IPS-NIHi7 (cell line): ENCODE measurements at regions not wholly inside any gene's neighbourhood (a gene's known extent, or its start where the extent isn't known, plus 50 kb on each side); places are given as distances from the start of the nearest gene placed in this dataset.

ENCODE experiments used
- DNase-seq: peaks from one replicate; pipeline ENCODE4 v3.0.0; 2012; ENCODE audit warnings: mixed read lengths; ENCODE audit errors: extremely low spot score

GRCh38 chr2:162967147-162967546, 128.6 kb upstream of the KCNH7 start:
- DNase-seq, result no peak

GRCh38 chr2:162965191-162965590, 126.6 kb upstream of the KCNH7 start:
- no peak for DNase-seq

GRCh38 chr2:162964513-162964912, 125.9 kb upstream of the KCNH7 start:
- no peak for DNase-seq

- no peak for DNase-seq
Measured at GRCh38 chr2:162963156-162963555, 124.6 kb upstream of the KCNH7 start.

- no peak for DNase-seq
Measured at GRCh38 chr2:162945785-162946184, 107.2 kb upstream of the KCNH7 start.

- DNase-seq, result peak; percentile 23
Measured at GRCh38 chr2:162938387-162938786, 99.8 kb upstream of the KCNH7 start.

GRCh38 chr2:162934191-162934590, 95.6 kb upstream of the KCNH7 start:
- DNase-seq, result no peak

GRCh38 chr2:162932416-162932815, 93.8 kb upstream of the KCNH7 start:
- DNase-seq, result no peak

- no peak for DNase-seq
Measured at GRCh38 chr2:162929571-162929970, 91.0 kb upstream of the KCNH7 start.

- no peak for DNase-seq
Measured at GRCh38 chr2:162928356-162928755, 89.8 kb upstream of the KCNH7 start.

GRCh38 chr2:162926907-162927306, 88.3 kb upstream of the KCNH7 start:
- DNase-seq, result no peak

- DNase-seq, result no peak
Measured at GRCh38 chr2:162926501-162926900, 87.9 kb upstream of the KCNH7 start.

- no peak for DNase-seq
Measured at GRCh38 chr2:162925595-162925994, 87.0 kb upstream of the KCNH7 start.

- no peak for DNase-seq
Measured at GRCh38 chr2:162919111-162919510, 80.5 kb upstream of the KCNH7 start.

GRCh38 chr2:162917626-162918025, 79.1 kb upstream of the KCNH7 start:
- DNase-seq, result no peak

- DNase-seq, result no peak
Measured at GRCh38 chr2:162916286-162916801, 77.8 kb upstream of the KCNH7 start.

GRCh38 chr2:162915858-162916257, 77.3 kb upstream of the KCNH7 start:
- DNase-seq, result no peak

GRCh38 chr2:162914161-162914560, 75.6 kb upstream of the KCNH7 start:
- no peak for DNase-seq

- DNase-seq, result no peak
Measured at GRCh38 chr2:162912787-162913186, 74.2 kb upstream of the KCNH7 start.

GRCh38 chr2:162908567-162908966, 70.0 kb upstream of the KCNH7 start:
- peak; percentile 33 for DNase-seq

GRCh38 chr2:162890690-162891311, 52.2 kb upstream of the KCNH7 start:
- peak; percentile 45 for DNase-seq

GRCh38 chr2:162888652-162889051, 50.1 kb upstream of the KCNH7 start:
- no peak for DNase-seq
